ENCODE measurements at regions not wholly inside any gene's neighbourhood (a gene's known extent, or its start where the extent isn't known, plus 50 kb on each side); places are given as distances from the start of the nearest gene placed in this dataset.
"Not testable (repeated sequence)": the region's sequence is repeated elsewhere in the genome, so short reads cannot be mapped to it uniquely, and the experiment has no call there.

GRCh38 chr2:88865801-88866371 is 174.4 kb downstream of the RPIA start:
- DNase-seq = no peak

GRCh38 chr2:88866756-88867155 is 175.3 kb downstream of the RPIA start:
- no peak for DNase-seq

GRCh38 chr2:88868861-88869260 is 177.4 kb downstream of the RPIA start:
- DNase-seq = no peak

GRCh38 chr2:88870267-88870839 is 178.9 kb downstream of the RPIA start:
- DNase-seq = no peak

GRCh38 chr2:88871336-88871735 is 179.9 kb downstream of the RPIA start:
- no peak for DNase-seq

GRCh38 chr2:88873620-88874019 is 182.1 kb downstream of the RPIA start:
- DNase-seq = no peak

- peak; percentile 55 for DNase-seq
These were observed 182.7 kb downstream of the RPIA start for GRCh38 chr2:88874063-88874657.

GRCh38 chr2:88875736-88876135 is 184.3 kb downstream of the RPIA start:
- DNase-seq = no peak

GRCh38 chr2:88880441-88880953 is 189.0 kb downstream of the RPIA start:
- DNase-seq = peak; percentile 43

GRCh38 chr2:88885275-88885674 is 193.8 kb downstream of the RPIA start:
- DNase-seq = no peak

- no peak for DNase-seq
These were observed 194.4 kb downstream of the RPIA start for GRCh38 chr2:88885679-88886416.

- not testable (repeated sequence) for DNase-seq
These were observed 196.0 kb downstream of the RPIA start for GRCh38 chr2:88887466-88887865.

- no peak for DNase-seq
These were observed 200.7 kb downstream of the RPIA start for GRCh38 chr2:88892207-88892606.

- no peak for DNase-seq
These were observed 201.3 kb downstream of the RPIA start for GRCh38 chr2:88892788-88893187.

- DNase-seq = no peak
These were observed 205.5 kb downstream of the RPIA start for GRCh38 chr2:88896971-88897370.

GRCh38 chr2:88897715-88898114 is 206.2 kb downstream of the RPIA start:
- no peak for DNase-seq

GRCh38 chr2:88903749-88904353 is 212.4 kb downstream of the RPIA start:
- peak; percentile 7 for DNase-seq

- DNase-seq = no peak
These were observed 221.8 kb downstream of the RPIA start for GRCh38 chr2:88913280-88913679.

- DNase-seq = no peak
These were observed 227.7 kb downstream of the RPIA start for GRCh38 chr2:88919087-88919738.

GRCh38 chr2:88920399-88920798 is 228.9 kb downstream of the RPIA start:
- DNase-seq = not testable (repeated sequence)

GRCh38 chr2:88924533-88924932 is 233.1 kb downstream of the RPIA start:
- no peak for DNase-seq

GRCh38 chr2:88925770-88926462 is 234.4 kb downstream of the RPIA start:
- no peak for DNase-seq

All from NCI-H345 (cell line).